ENCODE measurements at regions not wholly inside any gene's neighbourhood (a gene's known extent, or its start where the extent isn't known, plus 50 kb on each side); places are given as distances from the start of the nearest gene placed in this dataset.

GRCh38 chr20:4431446-4431845 lies 182.4 kb upstream of the ADRA1D start:
- TF ChIP-seq CTCF (conservative IDR thresholded peaks at IDR 0.05 in 1 of 2, IDR thresholded peaks at IDR 0.05 in 1 of 2; ENCODE audit: low read depth in 1 of 2, low read length in 2 of 2) = no peak
- no peak for TF ChIP-seq EZH2 (IDR thresholded peaks at IDR 0.05; ENCODE audit: low read length, missing control alignments)

All from fibroblast of lung (primary cell).